SK-N-SH (cell line): ENCODE measurements at regions not wholly inside any gene's neighbourhood (a gene's known extent, or its start where the extent isn't known, plus 50 kb on each side); places are given as distances from the start of the nearest gene placed in this dataset.

Experiments used
- CTCF ChIA-PET: fragments of 300-600, 350-600 bp; formaldehyde crosslinking; extraction: SDS; loops from one replicate; lab custom pipeline; 2021; lab: Yijun Ruan, JAX
- POLR2A ChIA-PET: fragments of 350-600 bp; sonication (Branson Sonifier 250); formaldehyde crosslinking; extraction: SDS; loops from one replicate; lab custom pipeline; 2020; ENCODE audit warnings: antibody characterized with exemption, inconsistent platforms; lab: Yijun Ruan, JAX
- DNase-seq: peaks from one replicate; pipeline ENCODE4 v3.0.0; 2012
- H2AFZ ChIP-seq: fragments of 200-600 bp; sonication (generic); 2 replicates; pipeline ENCODE4 v1.8.1; 2016; ENCODE audit warnings: antibody characterized with exemption, mild to moderate bottlenecking, low read depth
- H3F3A ChIP-seq: fragments of 200-600 bp; sonication (generic); replicated peaks from 2 replicates; pipeline ENCODE3; 2016; ENCODE audit warnings: antibody characterized with exemption, mild to moderate bottlenecking; ENCODE audit not compliant: insufficient read depth
- H3K27ac ChIP-seq, 2 experiments: fragments of 200-500 bp in 1 of 2; fragments of 200-600 bp in 1 of 2; sonication (Bioruptor generic) in 1 of 2; sonication (generic), shearing (Covaris generic) in 1 of 2; 2 replicates each; pipeline versions ENCODE4 v1.5.1 to v1.6.1; 2014 to 2016; ENCODE audit warnings: low read depth in 2 of 2, inconsistent platforms in 1 of 2, low read length in 1 of 2, mild to moderate bottlenecking in 1 of 2, mixed read lengths in 1 of 2
- H3K27me3 ChIP-seq: fragments of 200-600 bp; sonication (generic), shearing (Covaris generic); 2 replicates; pipeline ENCODE4 v1.6.1; 2016; ENCODE audit warnings: mixed run types; ENCODE audit not compliant: insufficient read depth
- H3K36me3 ChIP-seq, 2 experiments: fragments of 200-500 bp in 1 of 2; fragments of 200-600 bp in 1 of 2; sonication (Bioruptor generic) in 1 of 2; sonication (generic) in 1 of 2; replicated peaks in 1 of 2; 2 replicates each; pipeline versions ENCODE3 to v1.5.1; 2014 to 2016; ENCODE audit warnings: low read length in 1 of 2, mild to moderate bottlenecking in 1 of 2; ENCODE audit not compliant: insufficient read depth in 2 of 2, control insufficient read depth in 1 of 2
- H3K4me1 ChIP-seq, 2 experiments: fragments of 200-500 bp in 1 of 2; fragments of 200-600 bp in 1 of 2; sonication (Bioruptor generic) in 1 of 2; sonication (generic), shearing (Covaris generic) in 1 of 2; 2 replicates each; pipeline versions ENCODE4 v1.5.1 to v1.6.1; 2014 to 2016; ENCODE audit warnings: low read depth in 1 of 2, low read length in 1 of 2, mixed run types in 1 of 2; ENCODE audit not compliant: insufficient read depth in 2 of 2, control insufficient read depth in 1 of 2
- H3K4me2 ChIP-seq: fragments of 200-600 bp; sonication (generic), shearing (Covaris generic); 2 replicates; pipeline ENCODE4 v1.6.1; 2017; ENCODE audit warnings: mixed run types
- H3K4me3 ChIP-seq, 2 experiments: fragments of 200-500 bp in 1 of 2; fragments of 200-600 bp in 1 of 2; sonication (Bioruptor generic) in 1 of 2; sonication (generic), shearing (Covaris generic) in 1 of 2; 2 replicates each; pipeline versions ENCODE4 v1.5.1 to v1.8.1; 2014 to 2016; ENCODE audit warnings: low read depth in 2 of 2, inconsistent platforms in 1 of 2, low read length in 1 of 2, mild to moderate bottlenecking in 1 of 2, mixed read lengths in 1 of 2, moderate library complexity in 1 of 2
- H3K79me2 ChIP-seq: fragments of 200-600 bp; sonication (generic); 2 replicates; pipeline ENCODE4 v1.8.1; 2017; ENCODE audit warnings: mild to moderate bottlenecking; ENCODE audit not compliant: insufficient read depth
- H3K9ac ChIP-seq: fragments of 200-600 bp; sonication (generic); 2 replicates; pipeline ENCODE4 v1.6.1; 2017; ENCODE audit warnings: mixed run types
- H3K9me2 ChIP-seq: fragments of 200-600 bp; sonication (generic); 2 replicates; pipeline ENCODE4 v1.6.1; 2017; ENCODE audit warnings: mixed run types
- H3K9me3 ChIP-seq: fragments of 200-600 bp; sonication (generic); 2 replicates; pipeline ENCODE4 v1.6.1; 2017; ENCODE audit warnings: mixed run types, mild to moderate bottlenecking, moderate library complexity
- H4K20me1 ChIP-seq: fragments of 200-600 bp; sonication (generic); 2 replicates; pipeline ENCODE4 v1.6.1; 2017; ENCODE audit warnings: mild to moderate bottlenecking, mixed run types; ENCODE audit not compliant: insufficient read depth
- CHD2 ChIP-seq: fragments of 150-350 bp; IDR thresholded peaks from 2 replicates; pipeline ENCODE4 v1.6.1; 2018; ENCODE audit warnings: low read length; ENCODE audit not compliant: partially characterized antibody
- ELF1 ChIP-seq: IDR thresholded peaks from 2 replicates; pipeline ENCODE4 v1.4.0; 2012
- FOSL2 ChIP-seq: IDR thresholded peaks from 2 replicates; pipeline ENCODE4 v1.4.0; 2012; ENCODE audit warnings: low read depth, mild to moderate bottlenecking, moderate library complexity, borderline replicate concordance
- JUND ChIP-seq: IDR thresholded peaks from 2 replicates; pipeline ENCODE4 v1.4.0; 2012
- RAD21 ChIP-seq: IDR thresholded peaks from 2 replicates; pipeline ENCODE4 v1.6.1; 2012; ENCODE audit warnings: mild to moderate bottlenecking, low read length
- RCOR1 ChIP-seq: fragments of 150-350 bp; IDR thresholded peaks from 2 replicates; pipeline ENCODE4 v1.6.1; 2017; ENCODE audit warnings: antibody characterized with exemption, low read length
- RFX5 ChIP-seq: IDR thresholded peaks from 2 replicates; pipeline ENCODE4 v1.6.1; 2012; ENCODE audit warnings: mild to moderate bottlenecking, improper control_type of control experiment, low read length
- SIN3A ChIP-seq: IDR thresholded peaks from 2 replicates; pipeline ENCODE4 v1.6.1; 2012; ENCODE audit warnings: low read depth, mild to moderate bottlenecking, low read length, moderate library complexity, borderline replicate concordance
- TAF1 ChIP-seq: IDR thresholded peaks from 2 replicates; pipeline ENCODE4 v1.6.1; 2012; ENCODE audit warnings: low read depth, mild to moderate bottlenecking, low read length, moderate library complexity, borderline replicate concordance
- YY1 ChIP-seq: IDR thresholded peaks from 2 replicates; pipeline ENCODE4 v1.4.0; 2012; ENCODE audit warnings: low read depth, mild to moderate bottlenecking
- WGBS: methylation state at CpG from one replicate; pipeline ENCODE4 v1.1.6; 2017; ENCODE audit warnings: low lambda C conversion rate; 5-methylcytosine and 5-hydroxymethylcytosine counted together
- TF ChIP-seq, protein P1 (sequence below): fragments of 150-350 bp; IDR thresholded peaks from 2 replicates; pipeline ENCODE4 v1.6.1; 2016; ENCODE audit warnings: mild to moderate bottlenecking, low read depth, low read length
- TF ChIP-seq, protein P2 (sequence below): fragments of 150-350 bp; IDR thresholded peaks from 2 replicates; pipeline ENCODE4 v1.6.1; 2017; ENCODE audit warnings: antibody characterized with exemption, low read length, low read depth, borderline replicate concordance

GRCh38 chr4:177508662-177509061 lies 66.4 kb upstream of the AGA start:
- H3K9me3 ChIP-seq: no peaks in the 10 kb centered on the region
- no peak overlapping the region for H3K4me3 ChIP-seq
- no peaks in the 10 kb centered on the region for H3K9me2 ChIP-seq
- 65% methylated on average over 6 of the region's 6 CpGs for WGBS
- DNase-seq: no peak
- H3F3A ChIP-seq: no peaks in the 10 kb centered on the region
- CTCF ChIA-PET: interaction anchor here (1.2 kb wide), 1 partner anchor 8 kb away, joined by 3 read pairs; no protein-coding TSS in a partner anchor
- no peaks in the 10 kb centered on the region for H3K4me1 ChIP-seq
- no peaks in the 10 kb centered on the region for H4K20me1 ChIP-seq
- TF ChIP-seq, protein P1, sequence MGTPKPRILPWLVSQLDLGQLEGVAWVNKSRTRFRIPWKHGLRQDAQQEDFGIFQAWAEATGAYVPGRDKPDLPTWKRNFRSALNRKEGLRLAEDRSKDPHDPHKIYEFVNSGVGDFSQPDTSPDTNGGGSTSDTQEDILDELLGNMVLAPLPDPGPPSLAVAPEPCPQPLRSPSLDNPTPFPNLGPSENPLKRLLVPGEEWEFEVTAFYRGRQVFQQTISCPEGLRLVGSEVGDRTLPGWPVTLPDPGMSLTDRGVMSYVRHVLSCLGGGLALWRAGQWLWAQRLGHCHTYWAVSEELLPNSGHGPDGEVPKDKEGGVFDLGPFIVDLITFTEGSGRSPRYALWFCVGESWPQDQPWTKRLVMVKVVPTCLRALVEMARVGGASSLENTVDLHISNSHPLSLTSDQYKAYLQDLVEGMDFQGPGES: no peak
- no peak for TF ChIP-seq RCOR1
- TF ChIP-seq, all 33 proteins: peak for 0
- Histone ChIP-seq H3K9ac (no peak overlapping the region), H3K27ac (no peak overlapping the region), H3K36me3 (no peaks in the 10 kb centered on the region), H3K27me3 (no peaks in the 10 kb centered on the region), H3K4me2 (no peak overlapping the region), H2AFZ (no peak overlapping the region), H3K79me2 (no peaks in the 10 kb centered on the region)
- POLR2A ChIA-PET: no interaction called here

DNA sequence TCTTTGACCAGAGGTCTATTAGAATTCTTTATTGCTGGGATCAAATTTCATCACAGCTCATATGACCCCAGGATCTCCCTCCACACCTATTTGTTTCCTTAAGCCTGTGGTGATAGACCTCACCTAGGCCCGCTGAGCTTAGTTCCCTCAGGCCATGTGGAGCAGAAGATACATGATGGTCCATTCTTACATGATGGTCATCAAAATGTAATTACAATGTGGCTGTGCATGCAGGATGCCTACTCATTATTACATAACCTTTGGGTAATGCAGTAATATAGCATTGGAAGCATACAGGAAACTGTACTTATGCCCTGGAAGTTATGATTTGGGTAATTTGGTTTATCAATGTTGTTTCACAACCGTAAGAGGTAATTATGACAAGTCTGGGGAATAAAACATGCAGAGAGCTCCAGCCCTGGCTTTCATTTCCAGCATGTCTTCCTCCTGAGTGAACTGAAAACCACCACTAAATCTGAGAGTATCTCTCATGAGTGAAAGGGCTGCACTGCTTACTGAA lies 67.0 kb upstream of the AGA start:
- POLR2A ChIA-PET: no interaction called here
- Histone ChIP-seq H3K79me2 (no peaks in the 10 kb centered on the region), H3K4me1 (no peaks in the 10 kb centered on the region), H3K27ac (no peak overlapping the region), H3K9me3 (no peaks in the 10 kb centered on the region), H3K9me2 (no peaks in the 10 kb centered on the region), H4K20me1 (no peaks in the 10 kb centered on the region), H3K36me3 (no peaks in the 10 kb centered on the region), H3K4me3 (no peak overlapping the region), H3F3A (no peaks in the 10 kb centered on the region), H3K4me2 (no peak overlapping the region), H2AFZ (no peak overlapping the region), H3K9ac (no peak overlapping the region), H3K27me3 (no peaks in the 10 kb centered on the region)
- no peak for DNase-seq
- no peak for TF ChIP-seq CHD2
- no peak for TF ChIP-seq FOSL2
- TF ChIP-seq TAF1: no peak
- TF ChIP-seq ELF1: no peak
- TF ChIP-seq RAD21: no peak
- no peak for TF ChIP-seq JUND
- TF ChIP-seq YY1: no peak
- TF ChIP-seq, protein P2, sequence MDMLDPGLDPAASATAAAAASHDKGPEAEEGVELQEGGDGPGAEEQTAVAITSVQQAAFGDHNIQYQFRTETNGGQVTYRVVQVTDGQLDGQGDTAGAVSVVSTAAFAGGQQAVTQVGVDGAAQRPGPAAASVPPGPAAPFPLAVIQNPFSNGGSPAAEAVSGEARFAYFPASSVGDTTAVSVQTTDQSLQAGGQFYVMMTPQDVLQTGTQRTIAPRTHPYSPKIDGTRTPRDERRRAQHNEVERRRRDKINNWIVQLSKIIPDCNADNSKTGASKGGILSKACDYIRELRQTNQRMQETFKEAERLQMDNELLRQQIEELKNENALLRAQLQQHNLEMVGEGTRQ: no peak
- no peak for TF ChIP-seq RFX5
- no peak for TF ChIP-seq SIN3A
- CTCF ChIA-PET: no interaction called here
- 39% methylated on average over 2 of the region's 2 CpGs for WGBS
